HepG2 (cell line): ENCODE measurements at regions not wholly inside any gene's neighbourhood (a gene's known extent, or its start where the extent isn't known, plus 50 kb on each side); places are given as distances from the start of the nearest gene placed in this dataset.

ENCODE experiments used
- ATAC-seq: fragments of 200-7000 bp; cut with Tn5 transposase; 3 replicates; pipeline ENCODE4 v1.9.1; 2020; ENCODE audit warnings: mild to moderate bottlenecking, moderate library complexity
- BruUV-seq: library from RNA; stranded (reverse); fragments of 400-500 nt; replicated peaks from 2 replicates; lab custom pipeline; 2021; lab: Mats Ljungman, UMichigan
- CTCF ChIA-PET: fragments of 300-600 bp; formaldehyde crosslinking; extraction: SDS; loops from one replicate; lab custom pipeline; 2021; ENCODE audit warnings: low total read pairs, inconsistent platforms, low intra/inter-chr PET ratio; lab: Yijun Ruan, JAX
- POLR2A ChIA-PET: fragments of 350-600 bp; sonication (Branson Sonifier 250); formaldehyde crosslinking; loops from one replicate; lab custom pipeline; 2020; ENCODE audit warnings: antibody characterized with exemption, inconsistent platforms; lab: Yijun Ruan, JAX
- DNase-seq: peaks from one replicate; pipeline ENCODE4 v3.0.0-alpha.2; 2015; ENCODE audit warnings: low spot score
- FAIRE-seq: peaks from 3 replicates; lab custom pipeline; 2011; peaks lifted over from hg19 to GRCh38; lab: Jason Lieb, UNC
- H2AFZ ChIP-seq: one replicate; pipeline ENCODE4 v1.6.1; 2011; ENCODE audit warnings: low read length, inconsistent platforms
- H3K27ac ChIP-seq: fragments of 300-600 bp; 3 replicates; pipeline ENCODE4 v1.8.0; 2011; ENCODE audit warnings: mixed run types, mild to moderate bottlenecking, mixed read lengths, low read length, inconsistent platforms; ENCODE audit not compliant: insufficient read depth; ENCODE audit errors: extremely low read length
- H3K27me3 ChIP-seq, 2 experiments: fragments of 200-600 bp in 1 of 2; 2 replicates in 1 of 2; 3 replicates in 1 of 2; pipeline versions ENCODE4 v1.6.0 to v1.8.0; 2011; ENCODE audit warnings: low read length in 2 of 2, mild to moderate bottlenecking in 2 of 2, moderate library complexity in 2 of 2, inconsistent platforms in 1 of 2; ENCODE audit not compliant: insufficient read depth in 2 of 2, control insufficient read depth in 1 of 2
- H3K36me3 ChIP-seq, 2 experiments: fragments of 200-600 bp in 1 of 2; replicated peaks in 1 of 2; 2 replicates in 1 of 2; 3 replicates in 1 of 2; pipeline versions ENCODE4 v1.5.1 to v1.8.0; 2011; ENCODE audit warnings: low read length in 2 of 2, inconsistent platforms in 1 of 2; ENCODE audit not compliant: insufficient read depth in 2 of 2, control insufficient read depth in 1 of 2
- H3K4me1 ChIP-seq: 2 replicates; pipeline ENCODE4 v1.5.1; 2012; ENCODE audit warnings: low read length, inconsistent platforms; ENCODE audit not compliant: insufficient read depth
- H3K4me2 ChIP-seq: 2 replicates; pipeline ENCODE4 v1.6.0; 2011; ENCODE audit warnings: low read depth, low read length, inconsistent platforms
- H3K4me3 ChIP-seq, 3 experiments: fragments of 200-600 bp in 1 of 3; sonication (generic), shearing (Covaris generic) in 1 of 3; replicated peaks in 1 of 3; 2 replicates each; pipeline ENCODE4 v1.5.1; 2011 to 2016; ENCODE audit warnings: low read length in 3 of 3, inconsistent platforms in 2 of 3, low read depth in 2 of 3, mild to moderate bottlenecking in 2 of 3, control low read depth in 1 of 3, mixed read lengths in 1 of 3; ENCODE audit not compliant: insufficient read depth in 1 of 3
- H3K79me2 ChIP-seq: one replicate; pipeline ENCODE4 v1.6.1; 2011; ENCODE audit warnings: low read length, inconsistent platforms; ENCODE audit not compliant: insufficient read depth
- H3K9ac ChIP-seq: 2 replicates; pipeline ENCODE4 v1.6.0; 2011; ENCODE audit warnings: mild to moderate bottlenecking, low read depth, low read length, inconsistent platforms; ENCODE audit not compliant: insufficient read depth
- H3K9me3 ChIP-seq: 2 replicates; pipeline ENCODE4 v1.5.1; 2012; ENCODE audit warnings: mild to moderate bottlenecking, low read length
- H4K20me1 ChIP-seq: 2 replicates; pipeline ENCODE4 v1.6.0; 2011; ENCODE audit warnings: inconsistent platforms, mild to moderate bottlenecking, low read length, moderate library complexity; ENCODE audit not compliant: insufficient read depth
- CENPT ChIP-seq: sonication (generic); formaldehyde crosslinking; IDR thresholded peaks from 2 replicates; pipeline ENCODE4 v1.8.0; 2022; ENCODE audit warnings: low read depth, mild to moderate bottlenecking, moderate library complexity, missing genetic modification reagents
- DRAP1 ChIP-seq: IDR thresholded peaks from 2 replicates; pipeline ENCODE4 v1.6.1; 2016; ENCODE audit warnings: missing genetic modification reagents, missing compliant biosample characterization
- HES4 ChIP-seq: sonication (generic); formaldehyde crosslinking; IDR thresholded peaks from 2 replicates; pipeline ENCODE4 v1.9.0; 2021; ENCODE audit warnings: mild to moderate bottlenecking, missing genetic modification reagents, borderline replicate concordance
- MIER2 ChIP-seq: IDR thresholded peaks from 2 replicates; pipeline ENCODE4 v1.6.1; 2016; ENCODE audit warnings: missing biosample characterization, missing genetic modification reagents
- STAG1 ChIP-seq: sonication (generic); formaldehyde crosslinking; IDR thresholded peaks from 2 replicates; pipeline ENCODE4 v1.4.0; 2020; ENCODE audit warnings: missing genetic modification reagents
- TBX3 ChIP-seq: fragments of 450-650 bp; IDR thresholded peaks from 2 replicates; pipeline ENCODE4 v1.6.1; 2017; ENCODE audit warnings: antibody characterized with exemption, mild to moderate bottlenecking, inconsistent platforms, borderline replicate concordance
- U2AF2 ChIP-seq: fragments of 200-400 bp; formaldehyde crosslinking; IDR thresholded peaks from 2 replicates; pipeline ENCODE4 v1.6.1; 2017; ENCODE audit warnings: low read depth, mild to moderate bottlenecking, low read length
- ZBED4 ChIP-seq: sonication (generic); formaldehyde crosslinking; IDR thresholded peaks from 2 replicates; pipeline ENCODE4 v1.4.0; 2020; ENCODE audit warnings: missing genetic modification reagents, borderline replicate concordance
- ZBTB1 ChIP-seq: sonication (generic); formaldehyde crosslinking; IDR thresholded peaks from 2 replicates; pipeline ENCODE4 v1.4.0; 2020; ENCODE audit warnings: missing genetic modification reagents, borderline replicate concordance
- ZNF652 ChIP-seq: IDR thresholded peaks from 2 replicates; pipeline ENCODE4 v1.6.1; 2016; ENCODE audit warnings: low read depth, borderline replicate concordance
- ZNF790 ChIP-seq: sonication (generic); formaldehyde crosslinking; IDR thresholded peaks from 2 replicates; pipeline ENCODE4 v1.8.0; 2022; ENCODE audit warnings: missing genetic modification reagents, mild to moderate bottlenecking, borderline replicate concordance
- WGBS: methylation state at CpG from one replicate; pipeline ENCODE4 v1.1.6; 2017; ENCODE audit warnings: low lambda C conversion rate; 5-methylcytosine and 5-hydroxymethylcytosine counted together
- in situ Hi-C: cut with HindIII; loops from 2 replicates; pipeline ENCODE4 v1.10.0; 2017; ENCODE audit warnings: low pct_unique_long_range_greater_than_20kb; ENCODE audit not compliant: extremely low pct_ligation_motif_present
- intact Hi-C: fragments of 100-400 bp; cut with micrococcal nuclease; formaldehyde crosslinking; loops from one replicate; pipeline ENCODE4 v1.10.0; 2022; ENCODE audit not compliant: unreplicated experiment
- TF ChIP-seq, protein P1 (sequence below): sonication (generic); IDR thresholded peaks from 2 replicates; pipeline ENCODE4 v1.6.1; 2016; ENCODE audit warnings: low read depth, borderline replicate concordance
- TF ChIP-seq, protein P2 (sequence below): sonication (generic); formaldehyde crosslinking; IDR thresholded peaks from 2 replicates; pipeline ENCODE4 v1.8.0; 2022; ENCODE audit warnings: mild to moderate bottlenecking, missing genetic modification reagents, moderate library complexity

GRCh38 chr17:5950878-5951277 is 119.3 kb upstream of the WSCD1 start:
- 36% methylated on average over 8 of the region's 8 CpGs for WGBS
- H4K20me1 ChIP-seq = no peaks in the 10 kb centered on the region
- no peak overlapping the region for H2AFZ ChIP-seq
- no peaks in the 10 kb centered on the region for H3K36me3 ChIP-seq
- H3K9ac ChIP-seq = no peak overlapping the region
- 0 out of 2 replicates have a peak, but pooled peaks have one; percentile 13 for TF ChIP-seq ZNF652 (CRISPR knock-in tag)
- TF ChIP-seq ZNF790 = no peak
- DNase-seq = no peak
- H3K9me3 ChIP-seq = peaks cover 5% of the 10 kb centered on the region; the same call in 1 of the 2 replicates
- H3K27ac ChIP-seq = no peak overlapping the region
- H3K79me2 ChIP-seq = no peaks in the 10 kb centered on the region
- H3K27me3 ChIP-seq = no peaks in the 10 kb centered on the region; a peak in 2 of 5 replicates
- ChIA-PET POLR2A (no interaction called here), CTCF (no interaction called here)
- H3K4me2 ChIP-seq = no peak overlapping the region
- no peak for FAIRE-seq
- in situ Hi-C loops (no loop called here), intact Hi-C loops (no loop called here)
- no TSS peak for BruUV-seq
- no peaks in the 10 kb centered on the region for H3K4me1 ChIP-seq
- no peak for ATAC-seq
- H3K4me3 ChIP-seq = no peak overlapping the region

- H4K20me1 ChIP-seq = no peaks in the 10 kb centered on the region
- POLR2A ChIA-PET = no interaction called here
- H2AFZ ChIP-seq = no peak overlapping the region
- no TSS peak for BruUV-seq
- no peak overlapping the region for H3K4me2 ChIP-seq
- no peaks in the 10 kb centered on the region for H3K36me3 ChIP-seq
- intact Hi-C loops = no loop called here
- DNase-seq = no peak
- H3K79me2 ChIP-seq = no peaks in the 10 kb centered on the region
- H3K27me3 ChIP-seq = no peaks in the 10 kb centered on the region; a peak in 2 of 5 replicates
- in situ Hi-C loops = no loop called here
- H3K9ac ChIP-seq = no peak overlapping the region
- FAIRE-seq = no peak
- H3K27ac ChIP-seq = no peak overlapping the region
- no peak overlapping the region for H3K4me3 ChIP-seq
- 0% methylated on average over 3 of the region's 3 CpGs for WGBS
- H3K9me3 ChIP-seq = peaks cover 9% of the 10 kb centered on the region; the same call in 1 of the 2 replicates
- CTCF ChIA-PET = no interaction called here
- ATAC-seq = no peak
- no peaks in the 10 kb centered on the region for H3K4me1 ChIP-seq
- TF ChIP-seq, protein P1, sequence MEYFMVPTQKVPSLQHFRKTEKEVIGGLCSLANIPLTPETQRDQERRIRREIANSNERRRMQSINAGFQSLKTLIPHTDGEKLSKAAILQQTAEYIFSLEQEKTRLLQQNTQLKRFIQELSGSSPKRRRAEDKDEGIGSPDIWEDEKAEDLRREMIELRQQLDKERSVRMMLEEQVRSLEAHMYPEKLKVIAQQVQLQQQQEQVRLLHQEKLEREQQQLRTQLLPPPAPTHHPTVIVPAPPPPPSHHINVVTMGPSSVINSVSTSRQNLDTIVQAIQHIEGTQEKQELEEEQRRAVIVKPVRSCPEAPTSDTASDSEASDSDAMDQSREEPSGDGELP = no peak
- TF ChIP-seq ZBED4 (CRISPR knock-in tag) (no peak), MIER2 (CRISPR knock-in tag) (no peak), U2AF2 (no peak), DRAP1 (CRISPR knock-in tag) (no peak), CENPT (CRISPR knock-in tag) (no peak), ZBTB1 (CRISPR knock-in tag) (no peak), TBX3 (no peak), HES4 (CRISPR knock-in tag) (no peak), STAG1 (CRISPR knock-in tag) (no peak)
- TF ChIP-seq, protein P2, sequence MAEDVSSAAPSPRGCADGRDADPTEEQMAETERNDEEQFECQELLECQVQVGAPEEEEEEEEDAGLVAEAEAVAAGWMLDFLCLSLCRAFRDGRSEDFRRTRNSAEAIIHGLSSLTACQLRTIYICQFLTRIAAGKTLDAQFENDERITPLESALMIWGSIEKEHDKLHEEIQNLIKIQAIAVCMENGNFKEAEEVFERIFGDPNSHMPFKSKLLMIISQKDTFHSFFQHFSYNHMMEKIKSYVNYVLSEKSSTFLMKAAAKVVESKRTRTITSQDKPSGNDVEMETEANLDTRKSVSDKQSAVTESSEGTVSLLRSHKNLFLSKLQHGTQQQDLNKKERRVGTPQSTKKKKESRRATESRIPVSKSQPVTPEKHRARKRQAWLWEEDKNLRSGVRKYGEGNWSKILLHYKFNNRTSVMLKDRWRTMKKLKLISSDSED (CRISPR knock-in tag) = no peak
Observed at GRCh38 chr17:5951912-5952311, 118.3 kb upstream of the WSCD1 start.
